Renal cortical epithelial cell (primary cell): ENCODE measurements at regions not wholly inside any gene's neighbourhood (a gene's known extent, or its start where the extent isn't known, plus 50 kb on each side); places are given as distances from the start of the nearest gene placed in this dataset.
A peak's percentile ranks its signal among the peaks of the same experiment; 100 is the strongest.
"Not testable (repeated sequence)": the region's sequence is repeated elsewhere in the genome, so short reads cannot be mapped to it uniquely, and the experiment has no call there.

Source experiments
- DNase-seq: peaks from one replicate; pipeline ENCODE4 v3.0.0-alpha.2; 2011; ENCODE audit warnings: low read depth

DNA sequence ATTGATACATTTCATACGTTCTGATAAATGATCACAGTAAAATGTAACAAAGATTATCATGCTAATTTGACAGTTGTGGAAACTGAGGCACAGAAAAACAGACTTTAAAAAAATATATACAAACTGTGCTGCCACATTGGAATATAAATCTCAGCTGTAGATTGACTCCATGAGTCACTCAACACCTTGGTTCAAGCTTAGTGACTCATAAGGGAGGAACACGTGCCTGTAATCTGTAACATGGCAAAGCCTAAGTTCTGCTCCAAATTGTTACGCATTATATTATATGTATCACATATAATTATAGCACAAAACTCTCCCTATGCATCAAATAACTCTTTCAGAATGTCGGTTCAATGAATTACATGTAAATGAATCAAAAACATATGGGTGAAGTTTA, 1047.5 kb downstream of the GATA3 start:
- no peak for DNase-seq

DNA sequence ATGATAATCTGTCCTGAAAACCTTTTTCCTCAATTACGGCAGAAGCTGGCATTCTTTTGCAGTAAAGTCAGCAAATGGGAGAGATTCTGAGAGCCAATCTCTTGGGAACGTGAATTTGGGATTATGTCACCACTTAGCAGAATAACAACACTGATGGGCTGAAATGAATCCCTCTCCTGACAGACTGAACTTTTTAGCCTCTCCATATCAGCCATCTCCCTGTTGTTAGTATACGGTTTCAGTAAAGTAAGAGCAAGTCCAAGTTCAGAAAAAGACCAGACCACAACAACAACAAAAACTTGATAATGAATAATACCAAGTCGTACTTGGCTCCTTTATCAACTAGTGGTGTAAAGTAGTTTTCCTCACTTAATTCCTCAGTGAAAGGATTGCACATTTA, 1048.8 kb downstream of the GATA3 start:
- no peak for DNase-seq

DNA sequence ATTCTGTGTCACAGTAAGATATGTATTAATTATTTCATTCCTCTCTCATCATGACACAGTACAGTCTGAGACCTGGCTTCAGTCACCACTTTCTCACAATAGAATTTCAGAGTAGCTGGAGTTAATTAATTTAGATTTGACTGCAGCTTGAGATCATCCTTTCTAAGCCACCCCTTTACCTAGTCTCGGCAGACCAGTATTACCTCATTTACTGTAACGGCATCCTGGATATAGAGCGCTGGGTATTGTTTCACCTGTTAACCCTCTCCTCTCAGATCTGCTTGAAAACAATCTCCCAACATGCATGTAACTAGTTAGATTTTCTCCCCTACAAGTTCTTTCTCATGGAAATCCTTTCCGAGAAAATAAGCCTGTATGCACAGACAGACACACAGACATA, 1057.5 kb downstream of the GATA3 start:
- no peak for DNase-seq

DNA sequence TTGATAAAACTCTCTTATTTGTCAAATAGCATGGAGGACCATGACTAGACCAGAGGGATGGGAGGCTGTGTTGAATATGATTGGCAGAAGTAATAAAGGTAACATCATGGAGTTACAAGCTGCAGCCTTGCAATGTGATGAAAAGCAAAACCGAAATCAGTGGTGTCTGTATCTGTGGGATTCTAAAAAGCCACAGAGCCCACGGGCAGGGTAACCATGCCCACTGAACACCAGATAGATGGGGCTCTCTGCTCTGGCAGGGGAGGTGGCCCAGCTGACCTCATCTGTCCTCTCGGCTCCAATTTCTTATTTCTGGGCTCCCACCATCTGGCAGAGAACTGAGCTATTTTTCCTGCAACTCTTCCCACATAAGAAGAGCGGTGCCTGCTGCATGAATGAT, 1072.2 kb downstream of the GATA3 start:
- no peak for DNase-seq

DNA sequence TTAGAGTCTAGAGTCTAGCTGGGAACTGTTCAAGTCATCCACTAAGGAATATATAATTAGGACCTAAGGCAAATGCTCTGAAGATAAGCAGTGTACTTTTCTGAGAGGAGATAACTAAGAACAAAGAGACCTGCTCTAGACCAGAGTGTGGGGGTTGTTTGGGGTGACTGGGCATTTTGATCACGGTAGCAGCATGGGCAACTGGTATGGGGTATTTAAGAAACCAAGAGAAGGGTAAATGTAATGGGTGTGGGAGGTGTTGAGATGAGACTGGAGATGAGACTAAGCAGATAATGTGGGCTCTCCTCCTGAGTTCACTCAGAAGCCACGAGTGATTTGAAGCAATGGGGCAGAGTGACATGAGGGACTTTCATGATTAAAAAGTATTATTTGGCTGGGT, 1082.9 kb downstream of the GATA3 start:
- no peak for DNase-seq

DNA sequence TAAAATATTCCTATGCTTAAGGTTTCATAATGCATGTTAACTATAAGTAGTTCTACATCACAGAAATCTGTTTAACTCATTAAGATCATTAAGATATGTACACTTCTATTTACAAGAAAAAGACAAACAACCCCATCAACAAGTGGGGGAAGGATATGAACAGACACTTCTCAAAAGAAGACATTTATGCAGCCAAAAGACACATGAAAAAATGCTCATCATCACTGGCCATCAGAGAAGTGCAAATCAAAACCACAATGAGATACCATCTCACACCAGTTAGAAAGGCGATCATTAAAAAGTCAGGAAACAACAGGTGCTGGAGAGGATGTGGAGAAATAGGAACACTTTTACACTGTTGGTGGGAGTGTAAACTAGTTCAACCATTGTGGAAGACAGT, 1084.3 kb downstream of the GATA3 start:
- not testable (repeated sequence) for DNase-seq

DNA sequence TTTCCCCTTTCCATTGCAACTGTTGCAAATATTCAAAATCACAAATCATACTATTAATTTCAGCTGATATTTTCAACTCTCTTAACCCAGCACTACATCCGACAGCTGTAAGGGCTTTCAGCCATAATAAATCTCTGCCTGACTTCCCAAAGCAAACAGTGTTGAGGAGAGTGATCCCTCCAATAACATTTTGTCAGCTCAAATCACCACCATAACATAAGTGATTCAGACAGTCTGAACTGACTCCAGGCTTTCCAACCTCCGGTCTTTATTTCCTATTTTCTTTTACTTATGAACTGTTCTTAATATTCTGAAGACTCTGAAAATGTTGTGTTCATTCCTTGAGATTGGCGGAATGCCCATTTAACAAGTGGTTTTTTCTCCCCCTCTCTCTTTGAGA, 1085.9 kb downstream of the GATA3 start:
- no peak for DNase-seq

DNA sequence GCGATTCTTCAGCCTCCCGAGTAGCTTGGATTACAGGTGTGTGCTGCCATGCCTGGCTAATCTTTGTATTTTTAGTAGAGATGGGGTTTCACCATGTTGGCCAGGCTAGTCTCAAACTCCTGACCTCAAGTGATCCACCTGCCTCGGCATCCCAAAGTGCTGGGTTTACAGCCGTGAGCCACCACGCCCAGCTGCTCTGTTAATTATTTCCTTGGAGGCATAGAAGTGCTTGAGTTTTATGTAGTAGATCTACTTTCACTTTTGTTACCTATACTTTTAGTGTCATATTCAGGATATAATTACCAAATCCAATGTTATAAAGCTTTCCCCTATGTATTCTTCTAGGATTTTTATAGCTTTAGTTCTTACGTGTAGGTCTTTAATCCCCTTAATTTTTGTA, 1093.0 kb downstream of the GATA3 start:
- DNase-seq, result peak; percentile 18

DNA sequence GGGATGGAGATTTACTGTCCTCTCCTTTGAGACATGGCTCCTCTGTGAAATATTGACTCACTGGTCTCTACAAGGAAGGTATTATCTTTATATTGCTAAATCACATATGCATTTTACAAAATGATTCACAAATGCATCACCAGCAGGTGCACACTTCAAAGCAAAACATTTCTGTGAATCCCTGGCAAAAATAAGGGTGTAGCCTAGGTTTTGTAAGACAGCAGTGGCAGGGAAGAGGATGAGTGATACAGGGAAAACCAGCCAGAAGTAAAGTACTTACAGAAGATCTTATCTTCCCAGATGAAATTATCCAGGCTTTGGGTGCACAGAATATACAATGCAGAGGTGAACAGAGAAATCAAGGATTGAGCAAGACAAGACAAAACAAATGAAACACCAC, 1094.6 kb downstream of the GATA3 start:
- no peak for DNase-seq

DNA sequence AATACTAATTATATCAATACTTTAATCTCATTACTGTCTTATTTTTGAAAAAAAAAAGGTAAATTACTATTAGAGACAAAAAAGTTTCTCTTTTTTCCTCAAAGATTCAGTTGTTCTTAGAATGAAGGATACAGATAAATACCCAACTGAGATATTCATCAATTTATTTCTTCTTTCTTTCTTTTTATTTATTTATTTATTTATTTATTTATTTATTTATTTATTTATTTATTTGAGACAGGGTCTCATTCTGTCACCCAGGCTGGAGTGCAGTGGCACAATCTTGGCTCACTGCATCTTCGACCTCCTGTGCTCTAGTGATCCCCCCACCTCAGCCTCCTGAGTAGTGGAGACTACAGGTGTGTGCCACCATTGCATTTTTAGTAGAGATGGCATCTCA, 1098.6 kb downstream of the GATA3 start:
- not testable (repeated sequence) for DNase-seq

DNA sequence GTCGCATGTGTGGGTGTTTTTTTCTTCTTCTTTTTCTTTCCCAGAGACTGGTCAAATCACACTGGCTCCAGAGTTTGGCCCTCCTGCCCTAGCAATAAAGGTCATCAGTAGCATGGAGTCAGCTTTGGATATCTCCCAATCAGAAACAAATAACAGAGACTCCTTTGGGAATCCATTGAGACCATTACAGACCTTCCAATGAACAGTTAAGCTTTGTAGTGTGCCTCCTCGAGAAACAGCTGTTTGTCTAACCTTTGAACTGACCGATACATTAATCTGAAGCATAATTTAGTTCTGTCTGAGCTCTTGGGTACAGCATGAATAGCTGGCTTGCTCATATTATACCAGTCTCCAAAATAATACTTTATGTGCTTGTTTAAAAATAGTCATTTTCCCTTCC, 1103.2 kb downstream of the GATA3 start:
- DNase-seq, result no peak

DNA sequence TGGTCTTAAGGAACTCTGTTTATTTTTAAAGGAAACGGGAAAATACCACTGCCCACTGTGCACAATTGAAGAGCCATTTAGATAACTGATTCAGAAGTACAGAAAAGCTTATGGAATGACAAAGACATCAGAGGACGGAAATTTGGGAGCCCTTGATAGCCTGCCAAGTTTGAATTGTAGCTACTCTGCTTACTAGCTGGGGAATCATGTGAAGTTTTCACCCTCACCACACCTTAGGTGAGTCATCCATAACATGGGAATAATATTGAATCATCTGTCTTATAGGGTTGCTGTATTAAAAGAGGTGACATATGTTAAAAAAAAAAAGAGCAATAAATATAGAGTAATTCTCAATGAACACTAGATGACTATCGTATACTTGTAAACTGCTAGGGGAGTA, 1104.2 kb downstream of the GATA3 start:
- no peak for DNase-seq

DNA sequence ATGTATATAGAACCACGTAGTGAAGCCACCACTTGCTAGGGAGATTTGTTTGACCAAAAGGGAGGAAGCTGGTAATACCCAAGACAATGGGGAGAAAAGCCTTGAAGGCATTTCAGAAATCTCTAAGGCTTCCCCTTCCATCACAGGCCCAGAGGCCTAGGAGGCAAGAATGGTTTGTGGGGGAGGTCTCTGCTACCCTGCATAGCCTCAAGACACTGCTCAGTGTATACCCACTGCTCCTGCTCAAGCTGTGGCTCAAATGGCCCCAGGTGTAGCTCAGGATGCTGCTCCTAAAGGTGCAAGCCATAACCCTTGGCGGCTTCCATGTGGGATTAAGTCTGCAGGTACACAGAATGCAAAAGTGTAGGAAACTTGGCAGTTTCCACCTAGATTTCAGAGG, 1105.8 kb downstream of the GATA3 start:
- DNase-seq, result no peak

DNA sequence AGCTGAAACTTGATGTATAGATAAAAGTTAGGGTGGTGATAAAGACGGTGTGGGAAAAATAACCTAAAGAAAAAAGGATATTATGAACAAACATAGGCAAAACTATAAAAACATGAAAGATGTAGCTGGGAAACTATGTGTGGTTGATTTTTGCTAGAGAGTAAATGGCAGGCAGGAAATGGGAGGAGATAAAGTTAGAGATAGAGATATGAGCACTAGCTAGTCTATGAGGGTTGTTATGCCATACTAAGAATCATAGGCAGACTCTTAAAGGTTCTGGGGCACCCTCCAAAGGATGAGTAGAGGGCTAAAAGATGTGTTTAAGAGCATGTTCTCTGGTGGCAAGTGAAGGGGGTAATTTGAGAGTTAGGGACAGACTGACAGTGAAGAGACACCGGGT, 1109.2 kb downstream of the GATA3 start:
- DNase-seq, result no peak

DNA sequence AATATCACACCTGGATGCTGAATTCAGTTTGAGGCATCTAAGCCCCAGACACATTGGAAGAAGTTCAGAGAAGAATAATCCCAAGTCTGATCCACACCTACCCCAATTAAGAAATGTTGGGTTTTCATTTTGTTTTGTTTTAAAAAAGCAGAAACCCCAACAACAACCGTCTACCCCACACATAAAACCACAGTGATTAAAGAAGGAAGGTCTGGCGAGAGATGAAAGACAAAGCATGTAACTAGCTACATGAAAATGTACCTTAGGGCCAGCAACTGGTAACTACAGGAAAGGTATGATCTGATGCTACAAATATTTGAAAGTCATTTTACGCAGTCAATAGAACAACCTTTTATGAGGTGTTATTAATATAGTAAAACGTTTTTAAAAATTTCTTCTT, 1112.3 kb downstream of the GATA3 start:
- no peak for DNase-seq

DNA sequence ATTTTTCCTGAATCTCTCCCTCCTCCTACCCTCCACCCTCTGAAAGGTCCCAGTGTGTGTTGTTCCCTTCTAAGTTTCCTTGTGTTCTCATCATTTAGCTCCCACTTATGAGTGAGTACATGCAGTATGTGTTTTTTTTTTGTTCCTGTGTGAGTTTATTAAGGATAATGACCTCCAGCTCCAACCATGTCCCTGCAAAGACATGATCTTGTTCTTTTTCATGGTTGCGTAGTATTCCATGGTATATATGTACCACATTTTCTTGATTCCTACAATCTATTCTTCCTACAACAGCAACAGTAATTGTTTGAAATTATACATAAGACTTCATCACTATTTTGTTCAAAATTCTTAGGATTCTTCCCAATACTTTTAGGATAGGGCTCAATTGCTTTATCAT, 1117.8 kb downstream of the GATA3 start:
- DNase-seq, result no peak

DNA sequence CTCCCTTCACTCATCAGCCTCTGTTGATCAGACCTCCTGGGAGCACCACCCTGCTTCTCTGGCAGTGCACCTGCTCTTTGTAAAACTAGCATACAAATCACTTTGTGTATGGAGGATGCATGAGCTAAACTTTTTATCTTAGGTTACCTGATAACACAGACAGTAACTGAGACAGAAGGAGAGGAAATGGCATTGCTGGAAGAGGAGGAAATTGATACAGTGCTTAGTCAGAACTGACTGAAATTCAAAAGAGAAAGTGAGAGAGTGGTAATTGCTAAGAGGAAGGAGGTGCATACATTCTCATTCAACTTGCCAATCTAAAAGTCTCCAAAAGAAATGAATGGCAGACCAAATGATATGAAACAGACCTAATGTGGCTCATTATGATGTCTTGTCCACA, 1120.7 kb downstream of the GATA3 start:
- peak; percentile 1 for DNase-seq

DNA sequence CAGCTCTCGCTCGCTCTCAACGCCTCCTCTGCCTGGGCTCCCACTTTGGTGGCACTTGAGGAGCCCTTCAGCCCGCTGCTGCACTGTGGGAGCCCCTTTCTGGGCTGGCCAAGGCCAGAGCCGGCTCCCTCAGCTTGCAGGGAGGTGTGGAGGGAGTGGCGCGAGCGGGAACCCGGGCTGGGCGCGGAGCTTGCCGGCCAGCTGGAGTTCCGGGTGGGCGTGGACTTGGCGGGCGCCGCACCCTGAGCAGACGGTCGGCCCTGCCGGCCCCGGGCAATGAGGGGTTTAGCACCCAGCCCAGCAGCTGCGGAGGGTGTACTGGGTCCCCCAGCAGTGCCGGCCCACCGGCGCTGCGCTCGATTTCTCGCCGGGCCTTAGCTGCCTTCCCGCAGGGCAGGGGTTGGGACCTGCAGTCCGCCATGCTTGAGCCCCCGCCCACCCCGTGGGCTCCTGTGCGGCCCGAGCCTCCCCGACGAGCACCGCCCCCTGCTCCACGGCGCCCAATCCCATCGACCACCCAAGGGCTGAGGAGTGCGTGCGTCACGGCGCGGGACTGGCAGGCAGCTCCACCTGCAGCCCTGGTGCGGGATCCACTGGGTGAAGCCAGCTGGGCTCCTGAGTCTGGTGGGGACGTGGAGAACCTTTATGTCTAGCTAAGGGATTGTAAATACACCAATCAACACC, 1128.9 kb downstream of the GATA3 start:
- DNase-seq, result not testable (repeated sequence)

DNA sequence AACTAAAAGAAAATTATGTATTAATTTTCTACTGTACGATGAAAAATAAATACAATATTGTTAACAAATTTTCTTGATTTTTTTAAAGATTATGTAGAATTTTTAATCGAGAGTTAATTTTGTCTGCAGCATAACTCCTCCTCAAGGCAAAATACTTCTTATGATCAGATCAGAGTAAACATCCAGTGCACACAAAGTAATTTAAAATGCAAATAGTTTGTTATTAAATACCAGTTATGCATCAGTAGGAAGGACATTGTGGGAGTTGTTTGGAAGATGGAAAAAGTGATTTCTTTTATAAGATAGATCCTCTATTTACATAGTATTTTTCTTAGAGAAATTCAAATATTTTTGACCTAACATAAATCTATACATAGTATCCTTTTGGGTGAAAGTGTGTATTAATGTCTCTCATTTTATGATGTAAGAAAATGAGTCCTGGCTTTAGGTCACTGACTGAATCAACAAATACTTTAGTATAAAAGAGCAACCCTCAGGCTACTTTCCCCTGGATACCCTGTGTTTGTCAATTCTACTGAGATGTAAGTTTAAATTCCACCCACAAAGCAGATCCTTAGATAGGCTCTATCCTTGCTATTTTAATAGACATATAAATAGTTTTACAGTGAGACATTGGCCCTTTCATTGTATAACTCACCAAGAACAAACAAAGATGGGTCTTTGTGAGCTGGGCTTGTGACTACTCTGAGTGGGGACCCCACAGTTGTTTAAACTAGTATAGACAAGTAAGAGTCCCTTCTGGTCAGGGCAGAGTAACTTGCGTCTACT, 1133.7 kb downstream of the GATA3 start:
- DNase-seq, result peak; percentile 32

DNA sequence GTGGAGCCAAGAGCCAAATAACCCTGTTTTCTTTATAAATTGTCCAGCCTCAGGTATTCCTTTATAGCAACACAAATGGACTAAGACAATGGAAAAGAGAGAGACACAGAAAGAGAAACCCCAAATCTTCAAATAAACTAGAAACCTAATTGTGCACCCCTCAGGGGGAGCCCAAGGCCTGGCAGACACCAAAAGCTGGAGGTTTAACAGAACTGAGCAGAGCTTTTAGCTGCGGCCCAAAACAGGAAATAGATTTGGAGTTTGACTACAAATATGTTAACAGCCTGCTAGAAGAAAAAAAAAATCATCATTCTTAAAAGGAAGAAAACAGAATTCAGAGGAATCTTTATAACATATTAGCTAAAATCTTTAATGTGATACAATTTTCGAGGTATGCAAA, 1135.0 kb downstream of the GATA3 start:
- DNase-seq, result no peak

DNA sequence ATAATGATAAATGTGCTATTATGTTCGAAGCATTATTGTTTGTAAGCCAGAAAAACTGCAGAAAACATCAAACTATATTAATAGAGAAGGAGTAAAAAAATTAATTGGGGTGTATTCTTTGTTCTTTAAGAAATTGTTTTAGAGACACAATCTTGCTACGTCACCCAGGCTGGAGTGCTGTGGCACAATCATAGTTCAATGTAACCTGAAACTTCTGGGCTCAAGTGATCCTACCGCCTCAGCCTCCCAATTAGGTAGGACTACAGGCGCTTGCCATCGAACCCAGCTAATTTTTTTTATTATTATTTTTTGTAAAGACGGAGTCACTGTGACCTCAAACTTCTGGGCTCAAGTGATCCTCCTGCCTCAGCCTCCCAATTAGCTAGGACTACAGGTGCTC, 1138.6 kb downstream of the GATA3 start:
- no peak for DNase-seq

DNA sequence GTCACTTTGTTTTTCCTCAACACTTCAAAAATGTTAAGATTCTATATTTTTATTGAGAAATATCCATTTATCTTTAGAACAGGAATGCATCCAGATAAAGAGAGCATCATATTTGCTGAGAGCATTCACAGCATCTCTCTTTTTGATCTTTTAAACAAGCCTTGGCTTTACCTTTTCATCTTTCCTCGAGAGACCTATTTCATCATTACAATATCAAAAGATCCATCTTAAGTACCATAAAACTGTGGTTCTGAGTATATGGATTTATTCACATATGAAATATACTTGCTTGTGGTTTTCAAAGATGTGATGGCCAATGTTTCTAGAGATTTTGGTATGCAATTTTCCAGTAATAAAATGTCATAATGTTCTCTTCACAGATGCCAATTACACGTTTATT, 1140.9 kb downstream of the GATA3 start:
- DNase-seq, result no peak

DNA sequence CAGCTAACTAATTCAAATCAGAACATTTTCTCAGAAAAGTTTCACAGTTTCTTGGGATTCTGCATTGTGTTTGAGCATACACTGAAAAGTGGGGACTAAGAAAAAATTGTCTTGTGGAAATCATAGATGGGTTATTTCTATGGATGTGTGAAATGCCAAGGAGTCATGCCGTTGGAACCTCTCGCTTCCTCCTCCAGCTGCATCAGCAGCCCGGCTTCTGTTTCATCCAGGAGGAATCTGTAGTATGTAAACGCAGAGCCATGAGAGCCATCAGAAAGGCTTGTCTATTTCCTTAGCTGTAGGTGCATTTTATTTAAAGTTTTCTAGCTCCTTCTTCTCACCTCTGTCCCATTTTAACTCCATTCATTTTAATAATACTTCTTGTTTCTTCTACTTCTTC, 1144.1 kb downstream of the GATA3 start:
- DNase-seq, result peak; percentile 1

DNA sequence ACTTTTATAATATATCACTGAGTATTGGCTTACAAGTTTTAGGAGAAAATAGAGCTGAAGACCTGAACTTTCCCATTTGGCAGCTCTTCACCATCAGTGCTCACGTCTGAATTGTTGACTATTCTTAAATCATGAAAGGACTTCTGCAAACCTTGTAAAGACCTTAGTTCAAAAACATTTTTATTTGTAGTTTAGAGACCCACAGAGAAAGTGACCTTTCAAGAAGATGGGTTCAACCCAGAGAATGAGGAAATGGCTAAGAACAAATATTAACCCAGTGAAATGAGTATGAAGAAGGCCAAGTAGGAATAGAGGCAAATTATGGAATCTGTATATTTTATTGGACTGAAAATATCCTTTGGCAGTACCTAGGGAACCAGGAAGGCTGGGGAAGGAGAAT, 1151.1 kb downstream of the GATA3 start:
- DNase-seq, result no peak
